GDM1 (cell line): ENCODE measurements at regions not wholly inside any gene's neighbourhood (a gene's known extent, or its start where the extent isn't known, plus 50 kb on each side); places are given as distances from the start of the nearest gene placed in this dataset.
"Not testable (repeated sequence)": the region's sequence is repeated elsewhere in the genome, so short reads cannot be mapped to it uniquely, and the experiment has no call there.

Experiments used
- DNase-seq: peaks from one replicate; lab custom pipeline; 2025; lab: John Stamatoyannopoulos, UW

DNA sequence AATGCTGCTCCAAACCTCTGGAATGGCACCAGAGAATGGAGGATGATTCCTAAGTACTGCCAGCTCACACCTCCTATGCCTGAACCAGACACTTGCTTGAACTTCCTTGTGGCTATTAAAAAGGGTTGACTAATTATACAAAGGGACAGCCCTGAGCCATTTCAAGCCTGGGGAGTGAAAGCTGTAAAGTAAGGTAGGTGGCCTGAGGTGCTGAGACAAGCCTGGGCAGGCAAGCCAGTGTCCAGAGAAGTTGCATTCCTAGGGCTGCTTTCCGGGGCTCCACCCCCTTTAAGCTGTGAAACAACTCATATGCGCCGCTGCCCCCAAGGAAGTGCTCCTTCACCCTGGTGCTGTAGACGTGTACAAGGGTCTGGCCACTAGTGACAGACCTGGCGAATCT, 79.9 kb upstream of the SLC1A3 start:
- DNase-seq: no peak

DNA sequence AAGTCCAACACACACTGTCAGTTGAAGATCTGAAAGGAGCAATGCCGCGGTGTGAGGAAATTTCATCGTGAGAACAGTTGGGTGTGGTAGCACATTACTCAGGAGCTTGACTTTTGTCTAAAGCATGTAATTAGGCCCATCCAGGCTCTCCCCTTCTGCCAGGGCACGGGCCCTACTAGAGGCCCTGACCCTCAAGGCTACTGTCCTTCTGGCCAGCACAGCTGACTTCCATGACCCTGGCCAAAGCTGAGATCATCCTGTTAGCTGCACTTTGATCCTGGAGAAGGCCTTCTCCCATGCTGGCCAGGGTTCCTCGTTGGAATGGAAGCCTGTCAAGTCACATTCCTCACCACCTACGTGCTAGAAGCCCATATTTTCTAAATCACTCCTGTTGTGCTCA, 77.8 kb upstream of the SLC1A3 start:
- DNase-seq: no peak

- peak; percentile 40 for DNase-seq
These were observed 77.3 kb upstream of the SLC1A3 start for GRCh38 chr5:36529142-36529541.

- no peak for DNase-seq
These were observed 76.2 kb upstream of the SLC1A3 start for GRCh38 chr5:36530215-36530614.

- DNase-seq: no peak
These were observed 75.0 kb upstream of the SLC1A3 start for GRCh38 chr5:36531401-36531800.

- no peak for DNase-seq
These were observed 71.0 kb upstream of the SLC1A3 start for GRCh38 chr5:36535378-36535777.

DNA sequence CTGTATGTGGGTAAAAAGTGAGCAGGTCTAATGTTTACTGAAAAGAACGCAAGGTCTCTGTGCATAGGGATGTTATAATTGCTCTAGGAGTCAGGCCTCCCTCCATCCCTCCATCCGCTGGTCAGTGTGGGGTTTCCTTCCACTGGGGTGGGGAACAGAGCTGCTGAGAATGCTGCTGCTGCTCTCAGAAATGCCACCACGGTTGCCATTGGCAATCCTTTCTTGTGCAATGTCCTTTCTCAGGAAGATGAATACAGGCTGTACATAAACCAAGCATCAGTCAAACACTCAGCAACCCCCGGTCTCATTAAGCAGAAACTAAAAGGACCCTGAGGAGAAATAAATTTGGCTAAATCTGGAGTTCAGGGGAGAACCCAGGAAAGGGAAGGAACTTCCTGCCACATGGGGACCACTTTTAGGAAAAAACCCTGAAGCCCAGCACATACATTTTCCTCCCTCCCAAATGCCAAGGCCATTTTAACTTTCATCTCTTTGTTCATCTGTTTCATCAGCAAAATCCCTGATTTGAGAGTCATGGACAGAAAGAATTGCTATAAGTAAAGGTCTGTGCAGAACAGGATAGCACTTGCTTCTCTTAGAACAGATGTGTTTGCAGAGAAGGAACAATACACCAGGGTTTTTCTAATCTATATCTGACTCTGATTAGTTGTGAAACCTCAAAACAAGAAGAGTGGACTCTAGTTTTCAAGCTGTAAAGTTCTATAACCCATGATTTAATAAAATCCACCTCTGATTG, 70.4 kb upstream of the SLC1A3 start:
- DNase-seq: no peak

DNA sequence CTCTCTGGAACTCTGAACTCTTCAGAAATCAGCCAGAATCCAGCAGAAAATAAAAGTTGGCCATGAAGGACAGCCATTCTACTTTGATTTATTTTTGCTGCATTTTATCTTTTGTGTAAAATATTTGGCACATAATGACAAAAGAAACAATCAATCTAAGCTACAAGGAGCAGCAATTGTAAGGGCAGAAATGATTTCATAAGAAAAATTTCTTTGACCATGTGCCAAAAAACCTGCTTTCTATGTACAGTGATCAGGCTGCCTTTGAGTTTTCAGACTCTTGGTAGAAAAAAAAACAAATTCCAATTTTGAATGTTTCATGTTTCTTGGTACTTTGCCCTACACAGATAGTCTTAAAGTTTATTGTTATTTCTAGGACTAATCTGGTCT, 69.8 kb upstream of the SLC1A3 start:
- DNase-seq: no peak

- no peak for DNase-seq
These were observed 68.7 kb upstream of the SLC1A3 start for GRCh38 chr5:36537724-36538123.

GRCh38 chr5:36552651-36553393, 53.6 kb upstream of the SLC1A3 start:
- DNase-seq: no peak

GRCh38 chr5:36555035-36555434, 51.4 kb upstream of the SLC1A3 start:
- not testable (repeated sequence) for DNase-seq
